CD14-positive monocyte (primary cell): ENCODE measurements at regions not wholly inside any gene's neighbourhood (a gene's known extent, or its start where the extent isn't known, plus 50 kb on each side); places are given as distances from the start of the nearest gene placed in this dataset.

Experiments
- DNase-seq, 3 donors: peaks; one replicate each; pipeline ENCODE4 v3.0.0-alpha.2; 2011 to 2022
- H2AFZ ChIP-seq: 2 replicates; pipeline ENCODE4 v1.6.0; 2012; ENCODE audit warnings: mild to moderate bottlenecking, low read depth, low read length, inconsistent platforms; ENCODE audit not compliant: insufficient read depth, poor library complexity, severe bottlenecking
- H3K27ac ChIP-seq, 2 donors: 1 replicate in 1 of 2; 2 replicates in 1 of 2; pipeline ENCODE4 v1.5.1; 2012 to 2013; ENCODE audit warnings: low read length in 2 of 2, control low read depth in 1 of 2, inconsistent platforms in 1 of 2, low read depth in 1 of 2, mild to moderate bottlenecking in 1 of 2
- H3K27me3 ChIP-seq, 2 donors: one replicate each; pipeline versions ENCODE4 v1.6.0 to v1.6.1; 2011 to 2013; ENCODE audit warnings: low read length in 2 of 2; ENCODE audit not compliant: control insufficient read depth in 2 of 2, insufficient read depth in 2 of 2
- H3K36me3 ChIP-seq, 2 donors: replicated peaks in 1 of 2; 1 replicate in 1 of 2; 2 replicates in 1 of 2; pipeline versions ENCODE4 v1.5.1 to v1.6.1; 2012 to 2013; ENCODE audit warnings: low read length in 2 of 2, control low read depth in 1 of 2, inconsistent platforms in 1 of 2, mild to moderate bottlenecking in 1 of 2; ENCODE audit not compliant: insufficient read depth in 2 of 2, control insufficient read depth in 1 of 2
- H3K4me1 ChIP-seq, 2 donors: 1 replicate in 1 of 2; 2 replicates in 1 of 2; pipeline versions ENCODE4 v1.5.1 to v1.6.1; 2012 to 2013; ENCODE audit warnings: low read length in 2 of 2, control low read depth in 1 of 2, inconsistent platforms in 1 of 2, mild to moderate bottlenecking in 1 of 2, moderate library complexity in 1 of 2; ENCODE audit not compliant: insufficient read depth in 2 of 2, control insufficient read depth in 1 of 2
- H3K4me2 ChIP-seq: replicated peaks from 2 replicates; pipeline ENCODE3; 2012; ENCODE audit warnings: low read length, moderate library complexity, mild to moderate bottlenecking; ENCODE audit not compliant: poor library complexity, severe bottlenecking; ENCODE audit errors: extremely low read depth
- H3K4me3 ChIP-seq, 3 experiments: fragments of 200-600 bp in 1 of 3; sonication (generic) in 1 of 3; replicated peaks in 1 of 3; 1 replicate in 2 of 3; 2 replicates in 1 of 3; pipeline ENCODE4 v1.5.1; 2011 to 2013; ENCODE audit warnings: low read length in 3 of 3, mild to moderate bottlenecking in 3 of 3, control low read depth in 2 of 3, low read depth in 2 of 3, inconsistent platforms in 1 of 3, moderate library complexity in 1 of 3
- H3K79me2 ChIP-seq: 2 replicates; pipeline ENCODE4 v1.6.0; 2012; ENCODE audit warnings: mild to moderate bottlenecking, control low read depth, inconsistent platforms, low read length, moderate library complexity; ENCODE audit not compliant: insufficient read depth
- H3K9ac ChIP-seq: 2 replicates; pipeline ENCODE4 v1.6.0; 2017; ENCODE audit warnings: low read length, mild to moderate bottlenecking; ENCODE audit not compliant: insufficient read depth, poor library complexity, severe bottlenecking
- H3K9me3 ChIP-seq, 2 donors: replicated peaks in 1 of 2; 1 replicate in 1 of 2; 2 replicates in 1 of 2; pipeline versions ENCODE4 v1.5.1 to v1.6.1; 2012 to 2013; ENCODE audit warnings: low read length in 2 of 2, control low read depth in 1 of 2; ENCODE audit not compliant: control insufficient read depth in 1 of 2, insufficient read depth in 1 of 2
- H4K20me1 ChIP-seq: 2 replicates; pipeline ENCODE4 v1.6.0; 2012; ENCODE audit warnings: mild to moderate bottlenecking, low read length, control low read depth, moderate library complexity; ENCODE audit not compliant: insufficient read depth
- H3K27ac Mint-ChIP-seq, 7 donors: one replicate each; pipeline ENCODE4 v1.8.0; 2020; ENCODE audit warnings: mild to moderate bottlenecking in 7 of 7, mixed read lengths in 7 of 7, moderate library complexity in 6 of 7, inconsistent platforms in 2 of 7
- H3K27me3 Mint-ChIP-seq, 3 donors: one replicate each; pipeline ENCODE4 v1.8.0; 2021 to 2022; ENCODE audit warnings: low read depth in 3 of 3, mild to moderate bottlenecking in 3 of 3, mixed read lengths in 3 of 3, moderate library complexity in 3 of 3, inconsistent platforms in 1 of 3
- H3K36me3 Mint-ChIP-seq, 2 donors: one replicate each; pipeline ENCODE4 v1.8.0; 2020; ENCODE audit warnings: mixed read lengths in 2 of 2, inconsistent platforms in 1 of 2, mild to moderate bottlenecking in 1 of 2
- H3K4me1 Mint-ChIP-seq: one replicate; pipeline ENCODE4 v1.8.0; 2020; ENCODE audit warnings: mild to moderate bottlenecking, mixed read lengths
- H3K4me3 Mint-ChIP-seq, 2 donors: one replicate each; pipeline ENCODE4 v1.8.0; 2020; ENCODE audit warnings: mild to moderate bottlenecking in 2 of 2, mixed read lengths in 2 of 2, moderate library complexity in 1 of 2
- H3K9me3 Mint-ChIP-seq, 7 donors: one replicate each; pipeline ENCODE4 v1.8.0; 2020 to 2022; ENCODE audit warnings: mixed read lengths in 7 of 7, mild to moderate bottlenecking in 6 of 7, moderate library complexity in 6 of 7, inconsistent platforms in 2 of 7
- WGBS: methylation state at CpG from one replicate; pipeline ENCODE4 v1.1.5; 2013; ENCODE audit warnings: missing lambda C conversion rate; ENCODE audit not compliant: insufficient coverage; 5-methylcytosine and 5-hydroxymethylcytosine counted together
- intact Hi-C, 2 donors: fragments of 100-400 bp; cut with micrococcal nuclease; formaldehyde crosslinking; loops; one replicate each; pipeline versions ENCODE4 v1.15.0 to v1.15.1; 2023
- TF ChIP-seq, protein P1 (sequence below): fragments of 200-600 bp; IDR thresholded peaks from one replicate; pipeline ENCODE4 v1.8.0; 2022; ENCODE audit warnings: antibody characterized with exemption, mild to moderate bottlenecking

DNA sequence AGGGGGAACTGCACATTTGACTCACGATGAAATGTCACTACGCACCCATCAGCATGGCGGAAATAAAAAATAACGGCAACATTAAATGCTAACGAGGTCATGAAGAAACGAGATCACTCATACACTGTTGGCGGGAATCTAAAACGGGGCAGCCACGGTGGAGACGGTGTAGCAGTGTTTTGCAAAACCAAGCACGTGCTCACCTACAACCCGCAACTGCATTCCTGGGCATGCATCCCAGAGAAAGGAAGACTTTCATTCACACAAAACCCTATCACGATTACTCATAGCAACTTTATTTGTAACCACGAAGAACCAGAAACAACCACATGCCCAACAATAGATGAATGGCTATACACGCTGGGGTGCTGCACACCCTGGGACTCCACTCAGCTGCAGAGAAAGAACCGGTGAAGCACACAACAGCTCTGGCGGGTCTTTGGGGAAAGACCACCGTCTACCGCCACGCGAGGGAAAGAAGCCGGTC is 77.0 kb downstream of the YTHDF1 start:
- no peak for DNase-seq
- H3K9ac ChIP-seq: no peak overlapping the region
- H3K9me3 ChIP-seq: peaks cover 0 to 4% of the 10 kb centered on the region in 2 donors
- no peak overlapping the region for H3K4me2 ChIP-seq
- no peaks in the 10 kb centered on the region for H3K79me2 ChIP-seq
- H3K36me3 Mint-ChIP-seq: no peaks in the 10 kb centered on the region
- H3K4me1 ChIP-seq: no peaks in the 10 kb centered on the region
- no peak overlapping the region for H3K27ac ChIP-seq
- no peaks in the 10 kb centered on the region for H3K36me3 ChIP-seq
- H3K27me3 ChIP-seq: no peaks in the 10 kb centered on the region
- intact Hi-C loops: no loop called here
- no peak overlapping the region for H3K4me3 Mint-ChIP-seq
- no peaks in the 10 kb centered on the region for H4K20me1 ChIP-seq
- peaks cover 0 to 2% (median 0%) of the 10 kb centered on the region in 7 donors for H3K9me3 Mint-ChIP-seq
- 85% methylated on average over 22 of the region's 22 CpGs for WGBS
- no peaks in the 10 kb centered on the region for H3K4me1 Mint-ChIP-seq
- H3K27me3 Mint-ChIP-seq: peaks cover 3 to 7% (median 5%) of the 10 kb centered on the region in 3 donors
- no peak overlapping the region for H3K4me3 ChIP-seq
- TF ChIP-seq, protein P1, sequence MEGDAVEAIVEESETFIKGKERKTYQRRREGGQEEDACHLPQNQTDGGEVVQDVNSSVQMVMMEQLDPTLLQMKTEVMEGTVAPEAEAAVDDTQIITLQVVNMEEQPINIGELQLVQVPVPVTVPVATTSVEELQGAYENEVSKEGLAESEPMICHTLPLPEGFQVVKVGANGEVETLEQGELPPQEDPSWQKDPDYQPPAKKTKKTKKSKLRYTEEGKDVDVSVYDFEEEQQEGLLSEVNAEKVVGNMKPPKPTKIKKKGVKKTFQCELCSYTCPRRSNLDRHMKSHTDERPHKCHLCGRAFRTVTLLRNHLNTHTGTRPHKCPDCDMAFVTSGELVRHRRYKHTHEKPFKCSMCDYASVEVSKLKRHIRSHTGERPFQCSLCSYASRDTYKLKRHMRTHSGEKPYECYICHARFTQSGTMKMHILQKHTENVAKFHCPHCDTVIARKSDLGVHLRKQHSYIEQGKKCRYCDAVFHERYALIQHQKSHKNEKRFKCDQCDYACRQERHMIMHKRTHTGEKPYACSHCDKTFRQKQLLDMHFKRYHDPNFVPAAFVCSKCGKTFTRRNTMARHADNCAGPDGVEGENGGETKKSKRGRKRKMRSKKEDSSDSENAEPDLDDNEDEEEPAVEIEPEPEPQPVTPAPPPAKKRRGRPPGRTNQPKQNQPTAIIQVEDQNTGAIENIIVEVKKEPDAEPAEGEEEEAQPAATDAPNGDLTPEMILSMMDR: no peak
- H3K27ac Mint-ChIP-seq: no peak overlapping the region
- H2AFZ ChIP-seq: no peak overlapping the region

DNA sequence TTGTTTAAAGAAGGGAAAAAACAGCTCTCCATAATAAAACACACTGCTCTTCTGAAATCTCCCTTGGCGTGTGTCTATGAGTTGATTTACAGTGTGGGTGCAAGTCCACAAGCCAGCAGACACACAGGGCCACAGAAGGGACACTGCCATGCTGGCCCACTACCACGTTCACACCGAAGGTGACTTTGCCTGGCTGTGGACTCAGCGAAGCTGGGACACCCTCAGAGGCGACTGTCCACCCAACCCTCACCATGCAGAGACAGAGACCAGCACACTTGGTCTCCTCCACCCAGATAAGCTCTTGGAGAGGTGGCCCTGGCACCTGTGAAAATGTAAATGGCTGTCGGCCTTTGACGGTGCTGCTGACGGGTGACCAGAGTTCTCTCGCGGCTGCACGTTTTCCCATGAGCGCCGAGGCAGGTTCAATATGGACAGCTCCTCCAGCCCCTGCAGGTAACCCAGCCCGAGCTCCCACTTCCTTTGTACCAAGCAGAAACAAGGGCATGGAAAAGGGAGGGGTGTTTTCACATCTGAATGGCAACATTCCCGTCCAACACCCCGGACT is 78.0 kb downstream of the YTHDF1 start:
- H3K4me1 Mint-ChIP-seq: no peaks in the 10 kb centered on the region
- H3K27ac Mint-ChIP-seq: no peak overlapping the region
- no peaks in the 10 kb centered on the region for H3K4me1 ChIP-seq
- no peaks in the 10 kb centered on the region for H3K27me3 ChIP-seq
- peaks cover 0 to 4% of the 10 kb centered on the region in 2 donors for H3K9me3 ChIP-seq
- H3K36me3 Mint-ChIP-seq: no peaks in the 10 kb centered on the region
- H3K36me3 ChIP-seq: no peaks in the 10 kb centered on the region
- no peak overlapping the region for H3K4me3 ChIP-seq
- H3K4me2 ChIP-seq: no peak overlapping the region
- 78% methylated on average over 11 of the region's 16 CpGs for WGBS
- no peaks in the 10 kb centered on the region for H3K79me2 ChIP-seq
- no peak overlapping the region for H2AFZ ChIP-seq
- H3K27me3 Mint-ChIP-seq: peaks cover 2 to 8% (median 3%) of the 10 kb centered on the region in 3 donors
- intact Hi-C loops: no loop called here
- no peaks in the 10 kb centered on the region for H4K20me1 ChIP-seq
- no peak overlapping the region for H3K9ac ChIP-seq
- no peak overlapping the region for H3K27ac ChIP-seq
- no peak overlapping the region for H3K4me3 Mint-ChIP-seq
- DNase-seq: no peak
- peaks cover 0 to 2% (median 0%) of the 10 kb centered on the region in 7 donors for H3K9me3 Mint-ChIP-seq
- TF ChIP-seq, protein P1: no peak
